SK-N-SH treated with all-trans-retinoic acid at 6 μM for 48 hours (cell line): ENCODE measurements at regions not wholly inside any gene's neighbourhood (a gene's known extent, or its start where the extent isn't known, plus 50 kb on each side); places are given as distances from the start of the nearest gene placed in this dataset.

Experiments used
- ATAC-seq: fragments of 200-7000 bp; cut with Tn5 transposase; 3 replicates; pipeline ENCODE4 v1.9.1; 2020; ENCODE audit warnings: mild to moderate bottlenecking, moderate library complexity
- ARNTL ChIP-seq: fragments of 450-650 bp; formaldehyde crosslinking; IDR thresholded peaks from 2 replicates; pipeline ENCODE4 v1.5.0; 2020; ENCODE audit warnings: low read depth, mild to moderate bottlenecking, moderate library complexity, borderline replicate concordance
- BACH2 ChIP-seq: fragments of 250-450 bp; sonication (Bioruptor Pico); IDR thresholded peaks from 2 replicates; pipeline ENCODE4 v1.9.0; 2021; ENCODE audit warnings: mild to moderate bottlenecking, borderline replicate concordance
- CREB5 ChIP-seq: fragments of 250-450 bp; sonication (Bioruptor Pico); IDR thresholded peaks from 2 replicates; pipeline ENCODE4 v1.5.1; 2020; ENCODE audit warnings: low read depth, mild to moderate bottlenecking, moderate library complexity
- CSDC2 ChIP-seq: fragments of 250-450 bp; sonication (Bioruptor Pico); IDR thresholded peaks from 2 replicates; pipeline ENCODE4 v1.5.0; 2020; ENCODE audit warnings: mild to moderate bottlenecking, moderate library complexity
- CSRNP3 ChIP-seq: fragments of 250-450 bp; sonication (Bioruptor Pico); IDR thresholded peaks from 2 replicates; pipeline ENCODE4 v1.5.1; 2021; ENCODE audit warnings: mild to moderate bottlenecking, moderate library complexity
- GLIS3 ChIP-seq: fragments of 250-450 bp; sonication (Bioruptor Pico); IDR thresholded peaks from 2 replicates; pipeline ENCODE4 v1.5.0; 2020; ENCODE audit warnings: mild to moderate bottlenecking, moderate library complexity
- ISL1 ChIP-seq: fragments of 250-450 bp; sonication (Bioruptor Pico); IDR thresholded peaks from 2 replicates; pipeline ENCODE4 v2.1.2; 2022; ENCODE audit warnings: mild to moderate bottlenecking, moderate library complexity
- OSR1 ChIP-seq: fragments of 250-450 bp; sonication (Bioruptor Pico); IDR thresholded peaks from 2 replicates; pipeline ENCODE4 v1.8.0; 2022; ENCODE audit warnings: moderate library complexity, mild to moderate bottlenecking, inconsistent platforms
- PATZ1 ChIP-seq: fragments of 250-450 bp; sonication (Bioruptor Pico); IDR thresholded peaks from 2 replicates; pipeline ENCODE4 v1.8.0; 2020; ENCODE audit warnings: mild to moderate bottlenecking, moderate library complexity, borderline replicate concordance
- PPARA ChIP-seq: fragments of 250-450 bp; sonication (Bioruptor Pico); IDR thresholded peaks from 2 replicates; pipeline ENCODE4 v1.5.0; 2020; ENCODE audit warnings: mild to moderate bottlenecking, borderline replicate concordance
- SNAI2 ChIP-seq: fragments of 250-450 bp; sonication (Bioruptor Pico); IDR thresholded peaks from 2 replicates; pipeline ENCODE4 v1.5.0; 2020; ENCODE audit warnings: mild to moderate bottlenecking, moderate library complexity
- TCF4 ChIP-seq: fragments of 250-450 bp; sonication (Bioruptor Pico); IDR thresholded peaks from 2 replicates; pipeline ENCODE4 v1.8.0; 2021; ENCODE audit warnings: mild to moderate bottlenecking, moderate library complexity, borderline replicate concordance
- TOX ChIP-seq: fragments of 250-450 bp; sonication (Bioruptor Pico); IDR thresholded peaks from 2 replicates; pipeline ENCODE4 v1.8.0; 2021; ENCODE audit warnings: mild to moderate bottlenecking, moderate library complexity, borderline replicate concordance
- TSHZ2 ChIP-seq: fragments of 250-450 bp; sonication (Bioruptor Pico); IDR thresholded peaks from 2 replicates; pipeline ENCODE4 v1.5.0; 2020; ENCODE audit warnings: mild to moderate bottlenecking, moderate library complexity
- ZC3H10 ChIP-seq: fragments of 250-450 bp; sonication (Bioruptor Pico); IDR thresholded peaks from 2 replicates; pipeline ENCODE4 v1.5.1; 2021; ENCODE audit warnings: mild to moderate bottlenecking, moderate library complexity
- ZFP30 ChIP-seq: fragments of 450-650 bp; formaldehyde crosslinking; IDR thresholded peaks from 2 replicates; pipeline ENCODE4 v1.5.0; 2022; ENCODE audit warnings: mild to moderate bottlenecking, moderate library complexity
- ZNF565 ChIP-seq: fragments of 450-650 bp; formaldehyde crosslinking; conservative IDR thresholded peaks from 2 replicates; pipeline ENCODE4 v1.5.0; 2020; ENCODE audit warnings: low read depth, mild to moderate bottlenecking, moderate library complexity
- ZNF70 ChIP-seq: fragments of 450-650 bp; formaldehyde crosslinking; IDR thresholded peaks from 2 replicates; pipeline ENCODE4 v1.5.0; 2020; ENCODE audit warnings: mild to moderate bottlenecking, moderate library complexity
- ZNF8 ChIP-seq: fragments of 450-650 bp; formaldehyde crosslinking; IDR thresholded peaks from 2 replicates; pipeline ENCODE4 v1.5.0; 2020; ENCODE audit warnings: mild to moderate bottlenecking, moderate library complexity

GRCh38 chr3:139095803-139096466, 51.2 kb upstream of the PRR23C start:
- no peak for TF ChIP-seq ISL1 (CRISPR knock-in tag)
- no peak for ATAC-seq

GRCh38 chr3:139096670-139097069, 52.0 kb upstream of the PRR23C start:
- no peak for TF ChIP-seq ARNTL (CRISPR knock-in tag)
- TF ChIP-seq ISL1 (CRISPR knock-in tag): no peak
- no peak for TF ChIP-seq ZNF565 (CRISPR knock-in tag)
- no peak for TF ChIP-seq ZNF8
- no peak for TF ChIP-seq CSDC2 (CRISPR knock-in tag)
- TF ChIP-seq PATZ1 (CRISPR knock-in tag): no peak
- TF ChIP-seq TSHZ2: no peak
- TF ChIP-seq BACH2 (CRISPR knock-in tag): no peak
- no peak for TF ChIP-seq ZFP30 (CRISPR knock-in tag)
- TF ChIP-seq TCF4: no peak
- TF ChIP-seq GLIS3 (CRISPR knock-in tag): no peak
- TF ChIP-seq ZNF70 (CRISPR knock-in tag): no peak
- no peak for TF ChIP-seq TOX (CRISPR knock-in tag)
- no peak for TF ChIP-seq PPARA (CRISPR knock-in tag)
- TF ChIP-seq ZC3H10: no peak
- TF ChIP-seq OSR1 (CRISPR knock-in tag): no peak
- TF ChIP-seq SNAI2 (CRISPR knock-in tag): no peak
- no peak for TF ChIP-seq CSRNP3 (CRISPR knock-in tag)
- TF ChIP-seq CREB5 (CRISPR knock-in tag): no peak
- TF ChIP-seq, all 23 proteins: peak for 0
- no peak for ATAC-seq

GRCh38 chr3:139098391-139098790, 53.7 kb upstream of the PRR23C start:
- no peak for ATAC-seq
- TF ChIP-seq TOX (CRISPR knock-in tag) (no peak), GLIS3 (CRISPR knock-in tag) (no peak), TSHZ2 (no peak), PATZ1 (CRISPR knock-in tag) (no peak), PPARA (CRISPR knock-in tag) (no peak), BACH2 (CRISPR knock-in tag) (no peak), OSR1 (CRISPR knock-in tag) (no peak), ZC3H10 (no peak)
